Left kidney (tissue), 1 donor: ENCODE measurements at regions not wholly inside any gene's neighbourhood (a gene's known extent, or its start where the extent isn't known, plus 50 kb on each side); places are given as distances from the start of the nearest gene placed in this dataset.

ENCODE experiments used
- DNase-seq: peaks from one replicate; pipeline ENCODE4 v3.0.0-alpha.2; 2013

GRCh38 chr15:47514200-47514652, 203.1 kb upstream of the SEMA6D start:
- DNase-seq, result no peak

- DNase-seq, result no peak
Observed at GRCh38 chr15:47516558-47516957, 200.7 kb upstream of the SEMA6D start.

DNA sequence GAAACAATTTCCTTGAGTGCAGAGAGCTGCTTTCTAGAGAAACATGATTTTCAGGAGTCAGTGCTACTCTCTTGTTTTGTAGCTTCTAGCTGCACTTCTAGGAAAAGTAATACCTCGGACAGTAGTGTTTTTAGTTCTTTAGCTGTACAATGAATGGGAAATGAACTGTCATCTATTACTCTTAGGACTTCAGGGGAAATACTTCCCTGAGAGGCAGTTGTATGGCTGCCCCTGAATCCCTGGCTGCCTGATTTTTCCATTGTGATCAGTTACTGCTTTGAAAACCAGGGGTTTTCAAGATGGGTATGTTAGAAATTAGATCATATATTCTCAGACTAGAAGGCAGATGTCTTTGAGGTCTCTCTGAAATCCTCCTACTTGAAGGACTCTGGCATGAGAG, 200.3 kb upstream of the SEMA6D start:
- DNase-seq, result no peak

DNA sequence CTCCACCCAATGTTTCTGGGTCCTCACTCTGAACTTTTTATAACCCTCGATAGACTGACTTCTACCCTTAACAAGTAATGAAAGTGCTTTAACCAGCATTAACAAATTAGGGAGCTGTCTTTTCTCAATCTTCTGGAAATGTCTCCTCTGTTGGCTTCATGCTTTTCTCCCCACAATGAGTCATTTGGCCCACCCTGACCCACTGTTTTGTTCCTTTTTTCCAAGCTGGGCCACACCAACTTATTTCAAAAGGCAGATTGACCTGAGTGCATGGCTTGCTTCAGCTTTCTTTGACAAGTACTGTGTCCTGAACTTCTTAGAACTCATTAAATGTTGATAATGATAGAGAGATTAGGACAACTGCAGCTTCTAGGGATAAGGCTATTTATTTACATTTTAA, 199.6 kb upstream of the SEMA6D start:
- no peak for DNase-seq

- DNase-seq, result no peak
Observed at GRCh38 chr15:47523681-47524475, 193.4 kb upstream of the SEMA6D start.

DNA sequence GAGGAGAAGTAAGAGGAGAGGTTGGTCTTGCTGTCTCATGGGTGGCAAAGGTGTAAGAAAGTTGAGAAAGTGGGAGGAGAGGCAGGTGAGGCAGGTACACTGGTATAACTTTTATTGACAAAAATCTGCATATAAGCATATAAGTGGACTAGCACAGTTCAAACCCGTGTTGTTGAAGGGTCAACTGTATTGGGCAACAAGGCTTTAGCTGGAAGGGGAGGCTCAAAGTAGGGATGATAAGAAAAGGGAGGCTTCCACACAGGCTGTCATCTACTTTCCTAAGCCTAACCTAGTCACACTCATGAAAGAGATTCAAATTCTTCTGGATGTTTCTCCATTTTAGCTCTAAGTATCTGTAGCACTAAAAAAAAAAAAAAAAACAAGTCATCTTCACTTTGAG, 188.1 kb upstream of the SEMA6D start:
- no peak for DNase-seq

- DNase-seq, result no peak
Observed at GRCh38 chr15:47534673-47535072, 182.6 kb upstream of the SEMA6D start.

DNA sequence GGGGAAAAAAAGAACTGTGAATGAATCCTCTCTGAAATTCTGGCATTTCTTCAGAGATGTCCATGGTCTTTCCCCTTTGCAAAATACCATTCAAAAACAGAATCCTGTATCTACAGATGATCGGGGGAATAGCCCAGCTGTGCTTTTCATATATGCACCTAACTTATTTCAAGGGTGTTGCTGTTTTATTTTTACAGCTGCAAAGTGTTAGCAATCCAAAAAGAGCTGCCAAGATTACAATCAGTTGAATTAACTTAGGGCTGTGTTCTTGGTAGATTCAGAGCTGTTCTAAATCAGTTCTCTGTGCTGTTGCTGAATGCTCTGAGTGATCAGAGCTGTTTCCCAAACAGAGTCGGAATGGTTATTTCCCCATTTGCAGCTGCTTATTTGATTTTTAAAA, 175.7 kb upstream of the SEMA6D start:
- no peak for DNase-seq

DNA sequence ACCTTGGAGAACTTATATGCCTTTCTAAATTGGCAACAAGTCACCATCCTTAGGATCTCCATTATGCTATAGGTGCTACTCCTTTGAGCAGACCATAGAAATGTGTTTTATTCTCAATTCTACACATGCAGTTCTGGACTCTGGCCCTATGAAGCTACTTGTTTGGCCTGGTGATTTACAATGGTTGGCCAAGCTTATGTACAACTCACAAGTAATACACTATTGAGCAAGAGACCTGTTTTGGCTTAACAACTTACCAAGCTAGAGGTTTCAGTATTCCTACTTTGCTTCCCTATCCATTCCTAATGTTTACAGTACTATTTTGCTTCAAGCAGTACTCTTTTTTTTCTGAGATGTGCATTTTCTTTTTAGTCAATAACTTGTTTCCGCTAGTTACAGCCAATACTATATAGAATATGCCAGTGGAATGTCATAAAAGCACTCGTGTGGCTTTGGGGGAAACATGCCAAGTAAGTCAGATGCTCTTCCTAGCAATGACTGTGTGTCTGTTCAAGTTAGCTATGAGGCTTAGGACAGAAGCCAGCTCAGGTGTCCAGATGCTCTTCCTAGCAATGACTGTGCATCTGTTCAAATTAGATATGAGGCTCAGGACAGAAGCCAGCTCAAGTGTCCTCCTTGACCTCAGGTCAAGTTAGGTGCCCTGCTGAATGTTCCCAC, 174.9 kb upstream of the SEMA6D start:
- no peak for DNase-seq

DNA sequence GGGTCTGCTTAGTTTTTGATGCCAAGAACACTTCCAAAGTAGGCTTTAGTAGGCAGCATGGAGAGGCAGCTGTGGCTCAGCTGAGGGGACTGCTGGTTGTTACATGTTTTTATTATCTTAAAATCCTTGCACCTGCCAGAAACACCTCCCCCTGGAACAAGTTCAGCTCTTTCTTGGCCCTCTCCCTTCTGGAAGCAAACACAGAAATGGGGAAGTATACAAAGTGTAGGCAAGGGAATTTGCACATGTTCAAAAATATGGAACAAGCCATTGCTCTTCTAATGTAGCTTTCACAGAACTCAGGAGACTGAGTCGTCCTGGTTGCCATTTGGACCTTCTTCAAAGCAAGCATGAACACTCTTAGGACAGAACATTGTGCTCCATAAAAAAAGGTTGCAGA, 169.1 kb upstream of the SEMA6D start:
- no peak for DNase-seq

GRCh38 chr15:47548986-47549385, 168.3 kb upstream of the SEMA6D start:
- no peak for DNase-seq

DNA sequence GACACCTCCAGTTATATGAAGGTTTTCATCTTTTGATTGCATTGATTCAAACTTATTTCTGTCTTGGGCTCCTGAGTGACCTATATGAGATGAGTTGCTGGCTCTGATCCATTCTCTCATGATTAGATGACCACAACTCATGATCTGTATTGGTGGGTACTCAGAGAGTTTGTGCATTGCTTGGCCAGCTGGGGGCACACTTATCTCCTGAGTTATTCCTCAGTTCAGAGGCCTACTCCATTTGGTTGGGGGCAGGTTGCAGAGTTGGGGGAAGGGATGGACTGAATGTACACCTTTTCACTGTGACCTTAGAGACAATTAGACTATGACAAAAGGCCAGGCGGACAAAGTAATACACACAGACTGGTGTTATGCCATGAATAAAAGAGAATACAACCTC, 166.2 kb upstream of the SEMA6D start:
- no peak for DNase-seq

- DNase-seq, result no peak
Observed at GRCh38 chr15:47551546-47551945, 165.8 kb upstream of the SEMA6D start.

DNA sequence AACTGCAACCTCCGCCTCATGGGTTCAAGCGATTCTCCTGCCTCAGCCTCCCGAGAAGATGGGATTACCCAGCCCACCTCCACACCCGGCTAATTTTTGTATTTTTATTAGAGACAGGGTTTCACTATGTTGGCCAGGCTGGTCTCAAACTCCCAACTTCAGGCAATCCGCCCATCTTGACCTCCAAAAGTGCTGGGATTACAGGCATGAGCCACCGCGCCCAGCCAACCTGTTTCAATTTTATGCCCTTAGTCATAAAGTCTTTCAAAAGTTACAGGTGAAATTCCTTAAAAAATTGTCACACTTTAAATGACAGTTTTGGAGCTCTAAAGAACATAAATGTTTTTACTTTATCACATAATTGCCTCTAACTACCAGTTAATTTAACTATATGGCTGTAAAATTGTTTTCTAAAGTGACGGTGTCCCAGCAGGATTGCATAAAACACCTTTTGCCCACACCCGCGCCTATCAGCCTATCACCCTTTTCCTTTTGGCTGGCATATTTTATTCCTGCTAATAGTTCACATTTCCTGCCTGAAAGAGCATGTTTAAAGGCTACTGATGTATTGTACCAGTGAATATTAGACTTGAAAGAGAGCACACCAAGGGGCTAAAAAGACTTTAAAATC, 164.2 kb upstream of the SEMA6D start:
- DNase-seq, result no peak

DNA sequence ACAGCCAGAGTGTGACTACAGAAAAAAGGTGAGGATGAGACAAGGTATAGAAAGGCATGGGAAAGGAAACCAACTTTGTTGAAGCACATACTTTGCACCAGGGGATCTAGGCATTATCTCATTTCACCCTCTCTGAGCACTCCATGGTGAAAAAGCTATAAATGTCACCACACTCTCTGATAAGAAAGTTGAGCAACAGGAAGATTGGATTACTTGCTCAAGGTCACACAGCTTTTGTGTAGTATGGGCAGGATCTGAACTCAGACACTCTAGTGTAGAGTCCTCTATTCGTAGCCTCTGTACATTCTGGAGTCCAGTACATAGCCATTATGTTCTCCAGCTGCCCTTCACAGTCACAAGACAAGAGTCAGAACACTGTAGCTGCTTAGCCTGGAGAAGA, 163.4 kb upstream of the SEMA6D start:
- DNase-seq, result no peak

DNA sequence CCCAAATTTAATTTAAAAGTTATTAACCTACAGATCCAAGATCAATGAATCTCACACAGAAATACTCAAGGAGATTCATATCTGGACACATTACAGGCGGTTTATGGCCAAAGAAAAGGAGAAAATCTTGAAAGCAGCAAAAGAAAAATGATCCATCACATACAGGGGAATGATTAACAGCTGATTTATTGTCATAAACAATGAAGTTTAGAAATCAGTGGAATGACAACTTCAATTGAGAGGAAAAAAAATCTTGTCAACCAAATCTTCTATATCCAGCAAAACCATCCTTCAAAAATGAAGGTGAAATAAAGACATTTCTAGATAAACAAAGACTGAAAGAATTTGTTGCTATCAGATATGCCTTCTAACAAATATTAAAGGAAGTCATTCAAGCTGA, 156.2 kb upstream of the SEMA6D start:
- no peak for DNase-seq

GRCh38 chr15:47565949-47566348, 151.4 kb upstream of the SEMA6D start:
- no peak for DNase-seq

- no peak for DNase-seq
Observed at GRCh38 chr15:47566610-47567009, 150.7 kb upstream of the SEMA6D start.

DNA sequence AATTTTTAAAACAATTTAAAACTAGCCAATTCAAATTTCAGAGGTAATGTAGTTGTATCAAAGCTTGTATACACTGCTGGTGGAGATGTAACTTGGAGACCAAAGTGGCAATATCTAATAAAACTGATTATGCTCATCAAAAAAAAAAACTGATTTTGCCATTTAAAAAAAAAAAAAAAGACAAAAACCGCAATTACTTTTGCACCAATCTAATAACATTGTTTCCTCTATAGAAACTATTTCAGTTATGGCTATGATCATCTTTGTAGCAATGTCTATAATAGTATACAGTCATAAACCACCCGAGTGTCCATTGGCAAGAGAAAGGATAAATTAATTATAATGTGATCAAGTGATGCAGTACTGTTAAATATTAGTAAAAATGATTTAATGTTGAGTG, 149.3 kb upstream of the SEMA6D start:
- no peak for DNase-seq

- no peak for DNase-seq
Observed at GRCh38 chr15:47570044-47570443, 147.3 kb upstream of the SEMA6D start.

- no peak for DNase-seq
Observed at GRCh38 chr15:47570451-47570850, 146.9 kb upstream of the SEMA6D start.

DNA sequence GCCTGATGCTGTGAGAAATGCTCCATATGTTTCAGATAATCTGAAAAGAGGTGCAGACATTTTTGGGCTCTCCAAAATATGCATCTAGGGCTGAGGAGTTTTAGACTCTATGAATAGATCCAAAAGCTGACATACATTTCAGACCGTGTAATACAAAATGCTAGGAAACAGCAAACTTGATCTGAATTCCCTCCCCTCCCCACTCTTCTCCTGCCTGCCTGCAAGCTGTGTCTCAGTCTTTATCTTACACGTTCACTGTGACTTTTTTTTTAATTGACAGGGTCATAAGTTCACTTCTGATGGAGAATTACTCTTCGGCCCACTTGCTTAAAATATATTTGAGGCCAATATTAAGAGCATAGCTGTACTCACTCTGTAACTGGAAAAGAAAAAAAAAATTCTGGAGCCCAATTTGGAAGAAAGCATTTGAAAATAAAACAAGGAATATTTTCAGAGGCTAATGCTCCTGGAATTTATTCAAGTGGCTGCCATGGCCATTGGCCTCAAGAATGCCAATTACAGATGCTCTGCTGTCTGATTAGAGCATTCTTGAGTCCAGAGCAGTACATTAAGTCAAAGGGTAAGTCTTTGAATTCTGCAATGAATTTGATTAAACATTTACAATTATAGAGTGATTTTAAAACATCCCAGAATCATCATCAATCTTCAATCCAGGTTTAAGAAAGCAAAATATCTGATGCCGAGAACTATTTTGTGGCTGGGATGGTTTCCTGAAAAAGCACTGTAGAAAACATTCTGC, 146.2 kb upstream of the SEMA6D start:
- no peak for DNase-seq

- no peak for DNase-seq
Observed at GRCh38 chr15:47573673-47574072, 143.6 kb upstream of the SEMA6D start.
